ENCODE measurements at regions not wholly inside any gene's neighbourhood (a gene's known extent, or its start where the extent isn't known, plus 50 kb on each side); places are given as distances from the start of the nearest gene placed in this dataset.
A peak's percentile ranks its signal among the peaks of the same experiment; 100 is the strongest.

- H3K27ac ChIP-seq = peak overlapping the region; percentile 65
These were observed 256.3 kb downstream of the ARL4A start for GRCh38 chr7:12943781-12944180.

GRCh38 chr7:12945901-12946300, 258.5 kb downstream of the ARL4A start:
- TF ChIP-seq CTCF (conservative IDR thresholded peaks at IDR 0.05) = no peak
- H3K27ac ChIP-seq = no peak overlapping the region

More at GRCh38 chr7:12943781-12944180, 256.3 kb downstream of the ARL4A start:
- TF ChIP-seq CTCF (conservative IDR thresholded peaks at IDR 0.05) = no peak

- no peak for TF ChIP-seq CTCF (conservative IDR thresholded peaks at IDR 0.05)
- H3K27ac ChIP-seq = no peak overlapping the region
These were observed 260.0 kb downstream of the ARL4A start for GRCh38 chr7:12947465-12947864.

GRCh38 chr7:12949060-12949931, 261.9 kb downstream of the ARL4A start:
- 0 out of 2 replicates have a peak overlapping the region, but pooled peaks have one; percentile 7 for H3K27ac ChIP-seq
- TF ChIP-seq CTCF (conservative IDR thresholded peaks at IDR 0.05) = no peak

- no peak for TF ChIP-seq CTCF (conservative IDR thresholded peaks at IDR 0.05)
- H3K27ac ChIP-seq = no peak overlapping the region
These were observed 264.0 kb downstream of the ARL4A start for GRCh38 chr7:12951397-12951801.

GRCh38 chr7:12954380-12955033, 267.1 kb downstream of the ARL4A start:
- no peak for TF ChIP-seq CTCF (conservative IDR thresholded peaks at IDR 0.05)

GRCh38 chr7:12957487-12957886, 270.1 kb downstream of the ARL4A start:
- no peak overlapping the region for H3K27ac ChIP-seq
- no peak for TF ChIP-seq CTCF (conservative IDR thresholded peaks at IDR 0.05)

More at GRCh38 chr7:12954380-12955033, 267.1 kb downstream of the ARL4A start:
- no peak overlapping the region for H3K27ac ChIP-seq

Measured in VCaP (cell line).